H1 (cell line): ENCODE measurements at regions not wholly inside any gene's neighbourhood (a gene's known extent, or its start where the extent isn't known, plus 50 kb on each side); places are given as distances from the start of the nearest gene placed in this dataset.

Experiments
- CHD2 ChIP-seq: IDR thresholded peaks from 2 replicates; pipeline ENCODE4 v1.6.1; 2012; ENCODE audit warnings: low read length, improper control_type of control experiment
- CHD7 ChIP-seq: fragments of 300-600 bp; sonication (generic); IDR thresholded peaks from 2 replicates; pipeline ENCODE4 v1.7.1; 2012; ENCODE audit warnings: low read length, moderate library complexity, mild to moderate bottlenecking, inconsistent platforms; ENCODE audit not compliant: insufficient replicate concordance
- CREB1 ChIP-seq: IDR thresholded peaks from 2 replicates; pipeline ENCODE4 v1.6.1; 2012; ENCODE audit warnings: inconsistent platforms
- EP300 ChIP-seq, 2 experiments: IDR thresholded peaks; 1 replicate in 1 of 2; 2 replicates in 1 of 2; pipeline ENCODE4 v1.6.1; 2011 to 2012; ENCODE audit warnings: low read depth in 2 of 2, low read length in 2 of 2, mild to moderate bottlenecking in 2 of 2, borderline replicate concordance in 1 of 2, inconsistent platforms in 1 of 2, moderate library complexity in 1 of 2
- FOSL1 ChIP-seq: IDR thresholded peaks from 2 replicates; pipeline ENCODE4 v1.6.1; 2011; ENCODE audit warnings: mild to moderate bottlenecking, low read depth, low read length, moderate library complexity; ENCODE audit not compliant: insufficient read depth
- KDM5A ChIP-seq: fragments of 200-600 bp; IDR thresholded peaks from 2 replicates; pipeline ENCODE4 v1.7.1; 2012; ENCODE audit warnings: mild to moderate bottlenecking, low read length, inconsistent platforms, mixed read lengths
- SAP30 ChIP-seq: fragments of 300-600 bp; sonication (generic); IDR thresholded peaks from 2 replicates; pipeline ENCODE4 v1.7.1; 2012; ENCODE audit warnings: low read length, moderate library complexity, mild to moderate bottlenecking, inconsistent platforms; ENCODE audit not compliant: insufficient read depth, insufficient replicate concordance
- TEAD4 ChIP-seq: IDR thresholded peaks from 2 replicates; pipeline ENCODE4 v1.6.1; 2012; ENCODE audit warnings: low read depth, low read length, inconsistent platforms, mixed read lengths

GRCh38 chr7:24503506-24503905, 69.7 kb upstream of the PALS2 start (continued):
- TF ChIP-seq CHD7 (no peak), SAP30 (no peak), EP300 (IDR thresholded peaks at IDR 0.05; ENCODE audit: borderline replicate concordance in 1 of 2, low read depth in 2 of 2, low read length in 2 of 2) (no peak), KDM5A (no peak), FOSL1 (no peak), CHD2 (no peak), CREB1 (no peak), TEAD4 (no peak)
